Testis (tissue), 2 donors: ENCODE measurements at regions not wholly inside any gene's neighbourhood (a gene's known extent, or its start where the extent isn't known, plus 50 kb on each side); places are given as distances from the start of the nearest gene placed in this dataset.

ENCODE experiments used
- CTCF ChIP-seq, 3 experiments: fragments of 450-650 bp in 2 of 3; fragments of 200-600 bp in 1 of 3; sonication (generic) in 1 of 3; IDR thresholded peaks; one replicate each; pipeline ENCODE4 v1.5.1; 2016 to 2019; ENCODE audit warnings: antibody characterized with exemption in 3 of 3, mild to moderate bottlenecking in 2 of 3, moderate library complexity in 1 of 3
- POLR2A ChIP-seq: fragments of 450-650 bp; IDR thresholded peaks from one replicate; pipeline ENCODE4 v1.6.1; 2017; ENCODE audit warnings: antibody characterized with exemption, mild to moderate bottlenecking, moderate library complexity

GRCh38 chr4:13142191-13142590 lies 341.9 kb downstream of the RAB28 start:
- no peak for TF ChIP-seq CTCF (IDR thresholded peaks at IDR 0.05)
- TF ChIP-seq POLR2A = no peak
